Erythroblast (primary cell): ENCODE measurements at regions not wholly inside any gene's neighbourhood (a gene's known extent, or its start where the extent isn't known, plus 50 kb on each side); places are given as distances from the start of the nearest gene placed in this dataset.

Experiments used
- GATA1 ChIP-seq: IDR thresholded peaks from 2 replicates; pipeline ENCODE4 v1.6.1; 2011; ENCODE audit warnings: low read depth, mild to moderate bottlenecking, control low read depth, low read length, moderate library complexity
- POLR2A ChIP-seq: IDR thresholded peaks from 2 replicates; pipeline ENCODE4 v1.6.1; 2011; ENCODE audit warnings: mild to moderate bottlenecking, low read length

DNA sequence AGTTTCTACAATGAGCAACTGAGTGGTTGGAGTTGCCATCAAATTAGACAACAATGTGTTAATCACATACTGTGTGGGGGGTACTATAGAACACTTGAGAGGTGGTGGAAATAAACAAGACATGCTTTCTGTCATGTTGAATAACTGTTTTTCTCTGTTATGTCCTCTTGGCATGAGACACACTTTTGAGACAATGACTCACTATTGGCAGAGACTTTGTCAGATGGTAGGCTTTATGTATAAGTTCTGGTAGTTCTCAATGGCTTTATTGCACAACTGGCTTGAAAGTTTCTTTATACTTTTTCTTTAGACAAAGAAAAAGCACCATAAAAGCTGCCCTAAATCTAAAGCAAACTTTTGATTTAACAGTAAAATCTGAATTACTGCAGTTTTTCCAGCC lies 578.7 kb downstream of the ADCYAP1 start:
- no peak for TF ChIP-seq POLR2A
- no peak for TF ChIP-seq GATA1
